ENCODE measurements at regions not wholly inside any gene's neighbourhood (a gene's known extent, or its start where the extent isn't known, plus 50 kb on each side); places are given as distances from the start of the nearest gene placed in this dataset.

GRCh38 chr19:31118287-31118955 lies 230.8 kb downstream of the TSHZ3 start:
- DNase-seq: no peak

GRCh38 chr19:31114585-31114984 lies 234.7 kb downstream of the TSHZ3 start:
- DNase-seq: no peak

DNA sequence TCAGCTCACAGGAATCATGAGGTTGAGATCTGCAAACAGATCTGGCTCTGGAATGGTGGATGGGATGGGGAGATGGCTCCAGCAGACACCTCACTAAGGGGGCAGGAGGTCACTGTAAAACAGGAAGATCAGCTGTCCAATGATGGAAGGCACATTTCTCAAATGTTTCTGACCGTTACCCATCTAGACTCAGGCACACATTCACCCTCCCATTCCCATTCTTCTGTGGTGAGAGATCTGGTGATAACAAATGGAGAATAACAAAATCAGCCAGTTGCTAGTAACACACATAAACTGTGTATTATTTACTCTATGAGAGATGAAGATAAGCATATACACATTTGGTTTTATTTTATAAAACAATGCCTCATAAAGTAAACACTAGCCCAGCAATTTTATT lies 235.9 kb downstream of the TSHZ3 start:
- no peak for DNase-seq

DNA sequence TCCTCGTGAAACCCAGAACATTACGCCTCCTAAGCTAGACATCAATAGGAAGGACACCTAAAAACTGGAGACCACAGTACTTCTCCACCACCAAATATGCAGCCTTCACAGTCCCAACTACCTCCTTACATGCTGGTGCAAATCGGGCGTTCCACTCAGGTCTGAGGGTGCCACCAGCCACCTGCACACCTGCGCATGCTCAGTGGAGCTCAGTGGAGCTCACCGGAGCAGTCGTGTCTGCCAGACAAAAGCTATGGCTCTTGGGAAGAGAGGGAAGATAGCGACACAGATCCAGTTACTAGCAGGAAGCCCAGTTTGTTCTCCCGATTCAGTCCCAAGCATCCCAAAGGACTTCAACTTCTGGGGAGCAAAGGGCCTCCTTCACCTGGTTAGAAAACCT lies 237.1 kb downstream of the TSHZ3 start:
- no peak for DNase-seq

DNA sequence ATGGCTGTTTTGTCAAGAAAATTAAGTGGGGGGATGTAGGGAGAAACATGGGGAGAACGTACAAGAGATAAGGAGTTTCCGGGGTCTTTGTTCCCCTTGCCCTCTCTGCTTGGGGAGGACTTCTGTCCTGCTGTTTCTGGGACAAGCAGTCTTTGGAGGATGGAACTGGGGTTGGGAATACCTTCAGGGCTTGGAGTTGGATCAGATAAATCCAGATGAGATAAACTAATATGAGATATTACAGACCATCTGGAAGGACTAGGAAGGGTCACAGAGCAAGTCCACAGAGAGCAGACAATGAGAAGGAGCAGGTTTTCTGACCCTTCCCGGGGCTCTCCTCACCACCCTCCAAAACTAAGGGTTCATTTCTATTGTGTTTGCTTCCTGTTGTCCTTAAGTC lies 237.5 kb downstream of the TSHZ3 start:
- no peak for DNase-seq

GRCh38 chr19:31110336-31110735 lies 238.9 kb downstream of the TSHZ3 start:
- no peak for DNase-seq

DNA sequence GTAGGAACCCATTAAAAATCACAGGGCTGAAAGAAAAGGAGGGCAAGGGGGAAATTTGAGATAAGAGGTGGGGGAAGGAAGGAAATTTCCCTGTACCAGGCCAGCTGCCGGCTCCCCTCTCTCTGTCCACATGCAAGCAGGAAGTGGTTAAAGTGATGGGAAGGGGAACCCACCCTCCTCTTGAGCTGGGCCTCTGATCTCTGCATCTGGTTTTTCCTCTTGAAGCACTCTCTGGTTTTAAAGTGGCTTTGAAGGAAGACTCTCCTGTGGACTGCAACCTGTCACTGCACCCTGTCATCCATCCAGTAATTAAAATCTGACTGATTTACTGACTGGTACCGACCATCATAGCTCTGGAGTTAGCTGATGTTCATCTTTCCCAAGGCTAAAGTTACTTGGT lies 239.6 kb downstream of the TSHZ3 start:
- DNase-seq: no peak

DNA sequence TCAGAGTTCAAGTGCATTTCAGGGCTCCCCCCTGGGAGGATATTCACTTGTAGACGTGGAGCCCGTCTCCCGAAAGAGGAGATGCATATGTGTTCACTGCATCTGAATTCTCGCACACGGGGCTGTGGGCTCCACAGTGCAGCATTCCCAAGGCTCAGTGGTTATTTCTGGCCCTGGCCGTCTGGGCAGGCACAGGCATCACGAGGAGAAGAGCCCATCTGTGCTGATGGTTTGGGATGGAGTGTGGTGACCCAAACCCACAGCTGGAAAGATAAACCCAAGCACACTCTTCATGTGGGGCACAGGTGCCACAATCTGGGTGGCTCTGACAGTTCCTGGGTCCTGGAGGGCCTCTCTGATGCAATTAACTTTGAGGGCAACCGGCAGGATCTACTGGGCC lies 242.1 kb downstream of the TSHZ3 start:
- DNase-seq: no peak

DNA sequence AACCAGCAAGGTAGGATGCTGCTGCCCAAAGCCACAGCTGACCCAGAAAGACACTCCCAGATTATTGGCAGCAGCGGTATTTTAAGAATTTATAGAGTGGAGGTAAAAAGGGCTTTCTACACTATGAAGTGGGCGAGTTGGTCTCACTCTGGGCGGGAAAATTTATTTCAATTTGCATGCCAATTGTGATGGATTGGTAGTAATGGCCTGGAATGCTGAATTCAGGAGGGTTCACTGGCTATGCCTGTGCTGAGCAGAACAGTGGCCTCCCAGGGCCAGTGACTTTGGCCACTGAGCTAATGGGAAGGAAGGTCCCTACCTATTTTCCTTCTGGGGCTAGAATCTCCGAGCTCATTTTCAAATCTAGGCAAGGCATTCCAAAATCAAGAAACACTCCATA lies 243.5 kb downstream of the TSHZ3 start:
- DNase-seq: no peak

DNA sequence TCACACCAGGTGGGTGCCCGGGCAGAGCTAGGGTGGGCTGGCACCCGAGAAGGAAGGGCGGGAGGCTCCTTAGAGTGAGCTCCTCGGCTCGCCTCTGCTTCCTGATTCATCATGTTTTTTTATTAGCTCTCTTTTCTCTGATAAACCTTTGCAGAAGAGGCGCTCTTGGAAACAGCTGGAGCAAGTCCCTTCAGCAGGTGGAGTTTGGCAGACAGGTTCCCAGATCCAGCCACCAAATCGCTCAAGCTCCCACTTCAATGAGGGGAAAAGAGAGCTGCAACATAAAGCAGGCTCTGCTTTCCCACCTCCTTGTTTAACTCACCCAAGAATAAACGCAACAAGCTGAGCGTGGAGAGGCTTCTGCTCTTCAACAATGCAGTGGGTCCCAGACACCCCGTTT lies 244.8 kb downstream of the TSHZ3 start:
- DNase-seq: no peak

DNA sequence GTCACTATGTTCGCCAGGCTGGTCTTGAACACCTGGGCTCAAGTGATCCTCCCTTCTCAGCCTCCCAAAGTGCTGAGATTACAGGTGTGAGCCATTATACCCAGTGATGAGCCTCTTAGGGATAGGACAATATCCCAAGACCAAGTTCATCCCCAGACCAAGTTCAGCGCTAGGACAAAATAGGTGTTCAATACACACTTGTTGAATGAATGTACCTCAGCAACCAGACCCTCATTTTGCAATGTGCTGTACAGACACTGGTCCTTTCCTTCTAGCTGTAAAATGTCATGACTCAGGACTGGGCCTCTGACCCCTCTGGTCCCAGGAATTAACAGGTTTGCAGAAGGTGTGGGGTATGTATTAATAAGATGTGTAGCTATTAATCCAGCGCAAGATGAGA lies 246.0 kb downstream of the TSHZ3 start:
- no peak for DNase-seq

DNA sequence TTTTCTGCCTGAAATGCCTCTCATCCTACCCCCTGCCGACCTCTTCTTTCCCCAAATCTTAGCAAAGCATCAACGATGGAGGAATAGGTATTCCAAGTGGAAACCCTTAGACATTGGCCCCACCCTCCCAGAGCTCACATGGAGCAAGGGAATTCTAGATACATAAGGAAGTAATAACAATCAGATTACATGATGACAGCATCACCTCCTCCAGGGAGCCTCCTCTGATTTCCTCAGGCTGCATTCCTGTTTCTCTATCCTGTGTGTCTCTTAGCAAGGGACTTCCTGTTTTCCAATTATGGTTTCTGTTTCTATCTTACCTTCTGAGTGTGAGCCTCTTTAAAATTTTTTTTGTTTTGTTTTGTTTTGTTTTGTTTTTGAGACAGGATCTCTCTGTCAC lies 246.6 kb downstream of the TSHZ3 start:
- DNase-seq: no peak

DNA sequence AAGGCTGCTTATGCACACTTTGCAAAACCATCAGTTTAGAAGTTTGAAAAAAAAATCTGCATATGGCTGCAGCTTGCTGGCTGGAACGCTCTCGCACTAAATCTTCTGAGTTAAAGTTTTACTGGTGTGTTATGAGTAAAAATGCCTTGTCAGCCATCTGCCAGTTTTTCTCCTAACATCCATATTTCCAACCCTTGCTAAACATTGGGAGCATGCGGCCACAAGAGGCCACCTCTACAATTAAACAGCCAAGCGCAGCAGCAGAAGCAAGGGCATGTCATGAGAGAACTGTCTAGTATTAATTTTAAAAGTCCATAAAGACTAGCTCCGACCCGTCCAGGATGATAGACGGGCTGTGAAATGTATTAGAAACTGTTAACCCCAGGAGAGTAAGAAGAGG lies 248.3 kb downstream of the TSHZ3 start:
- DNase-seq: no peak

GRCh38 chr19:31100206-31100590 lies 249.0 kb downstream of the TSHZ3 start:
- DNase-seq: no peak

DNA sequence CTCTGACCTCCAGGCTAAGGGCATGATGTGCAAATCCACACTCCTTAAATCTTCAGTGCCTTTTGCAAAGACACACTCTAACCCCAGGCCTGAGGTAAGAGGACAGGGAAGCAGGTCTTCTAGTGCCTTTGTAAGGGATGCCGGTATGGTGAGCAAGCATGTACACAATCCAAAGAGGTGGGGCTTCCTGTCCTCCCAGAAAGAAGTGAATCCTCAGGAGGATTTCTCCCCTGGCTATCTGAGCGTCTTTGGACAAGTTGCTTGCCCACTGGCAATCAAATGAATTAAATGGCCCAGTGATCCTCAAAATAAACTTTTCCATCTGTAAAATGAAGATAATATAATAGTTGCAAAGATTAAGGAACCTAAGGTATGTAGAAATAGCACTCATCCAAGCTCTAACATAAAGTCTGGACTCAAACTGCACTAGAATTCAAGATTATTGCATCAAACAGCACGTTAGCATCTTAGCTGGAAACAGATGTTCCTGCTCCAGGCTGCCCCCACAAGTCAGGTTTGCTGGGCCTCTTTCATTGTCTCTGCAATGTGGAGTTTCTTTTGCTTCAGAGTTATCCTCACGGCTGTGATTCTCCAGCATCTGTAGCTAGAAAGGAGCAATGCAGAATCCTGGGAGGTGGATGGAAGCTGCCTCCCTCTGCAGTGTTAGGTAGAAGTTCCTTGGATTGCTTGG lies 249.6 kb downstream of the TSHZ3 start:
- DNase-seq: no peak

DNA sequence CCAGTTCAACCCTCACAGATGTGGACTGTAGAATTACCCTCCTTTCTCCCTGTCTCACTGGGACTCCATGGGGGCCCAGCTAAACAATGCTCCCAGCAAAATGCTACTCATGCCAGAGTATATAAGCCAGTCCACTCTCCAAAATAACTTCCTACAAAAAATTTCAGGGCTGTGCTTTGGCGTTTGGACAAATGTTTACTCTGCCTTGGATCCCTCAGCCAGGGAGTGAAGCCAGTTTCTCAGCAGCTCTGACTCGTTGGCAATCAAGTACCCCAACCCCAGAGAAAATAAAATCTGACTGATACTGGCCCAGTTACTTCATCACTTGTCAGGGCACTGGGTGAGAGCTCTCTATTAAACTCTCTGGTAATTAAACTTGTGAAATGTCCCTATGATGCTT lies 250.4 kb downstream of the TSHZ3 start:
- no peak for DNase-seq

DNA sequence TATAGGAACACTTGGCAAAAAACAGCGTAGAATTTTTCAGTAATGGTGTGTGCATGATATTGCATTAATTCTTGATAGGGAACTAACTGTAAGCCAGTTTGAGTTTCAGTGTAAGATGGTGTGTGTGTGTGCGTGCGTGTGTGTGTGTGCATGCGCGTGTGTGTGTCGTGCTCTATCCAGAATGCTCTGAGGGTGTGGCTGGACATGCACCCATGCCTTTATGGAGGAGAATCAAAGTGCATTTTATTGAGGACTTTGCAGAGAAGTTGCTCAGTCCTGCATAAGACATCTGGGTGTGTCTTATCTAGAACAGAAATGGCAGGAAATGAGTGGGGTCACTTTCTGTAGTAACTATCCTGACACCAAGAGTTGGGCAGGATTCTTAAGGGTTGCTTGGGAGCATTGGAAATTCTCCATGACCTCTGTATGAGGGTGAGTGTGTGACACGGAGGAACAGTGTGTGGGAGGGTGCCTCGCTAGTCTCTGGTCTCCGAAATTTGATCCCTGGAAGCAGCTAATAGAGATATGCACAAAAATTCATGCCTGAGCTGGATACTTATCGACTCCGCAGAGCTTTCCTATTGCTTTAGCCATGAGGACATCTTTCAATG lies 252.2 kb downstream of the TSHZ3 start:
- DNase-seq: no peak

GRCh38 chr19:31096062-31096830 lies 253.0 kb downstream of the TSHZ3 start:
- DNase-seq: no peak

DNA sequence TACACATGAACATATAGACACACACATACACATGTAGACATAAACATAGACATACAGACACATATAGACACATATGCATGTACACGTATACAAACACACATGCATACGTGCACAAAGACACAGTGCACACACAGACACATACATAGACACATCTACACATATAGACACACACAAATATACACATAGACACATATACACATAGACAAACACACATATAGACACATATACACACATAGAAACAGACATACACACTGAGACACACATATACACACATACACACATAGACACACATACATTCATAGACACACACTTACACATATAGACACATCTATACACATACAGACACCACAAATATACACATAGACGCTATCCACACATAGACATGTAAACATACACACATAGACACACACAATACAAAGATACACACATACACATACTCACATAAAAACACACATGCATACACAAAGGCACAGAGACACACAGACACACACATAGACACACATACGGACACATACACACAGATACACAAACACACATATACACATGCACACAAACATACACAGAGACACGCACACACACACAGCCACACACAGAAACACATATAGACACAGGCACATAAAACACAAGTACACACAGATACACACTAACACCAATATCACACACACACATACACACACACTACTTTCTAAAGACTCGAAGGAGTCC lies 254.0 kb downstream of the TSHZ3 start:
- DNase-seq: no peak

- no peak for DNase-seq
Measured at GRCh38 chr19:31092274-31092673, 257.0 kb downstream of the TSHZ3 start.

DNA sequence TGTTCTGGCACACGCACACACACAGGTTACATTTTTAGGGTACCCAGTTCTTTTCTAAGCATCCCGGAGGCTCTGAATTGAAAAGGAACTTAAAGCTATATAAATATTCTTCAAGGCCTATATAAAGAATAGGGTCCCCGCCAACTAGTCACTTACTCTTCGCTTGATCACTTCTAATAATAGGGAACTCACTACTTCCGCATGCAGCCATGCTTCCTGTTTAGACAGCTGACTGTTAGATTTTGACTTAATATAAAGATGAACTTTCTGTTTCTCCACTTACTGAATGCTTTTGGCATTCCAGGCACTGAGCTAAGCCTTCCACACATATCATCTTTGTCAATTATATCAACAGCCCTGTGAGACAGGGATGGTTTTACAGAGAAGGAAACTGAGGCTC lies 259.6 kb downstream of the TSHZ3 start:
- DNase-seq: no peak

DNA sequence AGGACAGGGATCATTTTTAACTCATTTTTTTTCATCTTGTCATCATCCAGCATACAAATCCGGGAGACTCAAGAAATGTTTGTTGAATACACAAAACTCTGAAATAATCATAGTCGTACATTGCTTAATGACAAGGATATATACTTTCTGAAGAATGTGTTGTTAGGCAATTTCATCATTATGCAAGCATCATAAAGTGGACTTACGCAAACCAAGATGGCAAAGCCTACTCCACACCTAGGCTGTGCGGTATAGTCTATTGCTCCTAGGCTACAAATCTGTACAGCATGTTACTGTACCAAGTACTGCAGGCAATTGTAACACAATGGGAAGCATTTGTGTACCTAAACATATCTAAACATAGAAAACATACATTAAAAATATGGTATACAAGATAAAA lies 264.1 kb downstream of the TSHZ3 start:
- no peak for DNase-seq

DNA sequence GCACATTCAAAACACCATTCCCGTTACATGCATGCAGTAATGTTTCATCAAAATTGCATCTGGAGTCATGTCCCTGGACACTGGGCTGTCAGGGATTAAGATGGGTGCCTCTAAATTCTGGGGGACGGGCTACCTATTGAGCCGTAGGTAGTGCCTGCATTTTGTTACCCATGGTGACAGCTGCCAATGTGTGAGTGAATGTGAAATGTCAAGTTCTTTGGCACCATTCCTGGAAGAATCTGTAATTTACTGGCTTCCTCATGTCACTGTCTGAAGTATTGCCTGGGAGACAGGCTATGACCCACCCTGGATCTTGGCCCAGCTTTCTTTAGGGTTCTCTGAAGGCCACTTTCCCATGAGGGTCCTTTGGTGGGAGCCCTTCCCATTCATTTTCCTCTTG lies 266.1 kb downstream of the TSHZ3 start:
- no peak for DNase-seq
